HG02678 (cell line): ENCODE measurements at regions not wholly inside any gene's neighbourhood (a gene's known extent, or its start where the extent isn't known, plus 50 kb on each side); places are given as distances from the start of the nearest gene placed in this dataset.
"Not testable (repeated sequence)": the region's sequence is repeated elsewhere in the genome, so short reads cannot be mapped to it uniquely, and the experiment has no call there.

Experiments
- ATAC-seq: cut with Tn5 transposase; IDR thresholded peaks from one replicate; pipeline ENCODE4 v1.9.1; 2021; ENCODE audit warnings: mild to moderate bottlenecking, moderate library complexity; ENCODE audit not compliant: unreplicated experiment

DNA sequence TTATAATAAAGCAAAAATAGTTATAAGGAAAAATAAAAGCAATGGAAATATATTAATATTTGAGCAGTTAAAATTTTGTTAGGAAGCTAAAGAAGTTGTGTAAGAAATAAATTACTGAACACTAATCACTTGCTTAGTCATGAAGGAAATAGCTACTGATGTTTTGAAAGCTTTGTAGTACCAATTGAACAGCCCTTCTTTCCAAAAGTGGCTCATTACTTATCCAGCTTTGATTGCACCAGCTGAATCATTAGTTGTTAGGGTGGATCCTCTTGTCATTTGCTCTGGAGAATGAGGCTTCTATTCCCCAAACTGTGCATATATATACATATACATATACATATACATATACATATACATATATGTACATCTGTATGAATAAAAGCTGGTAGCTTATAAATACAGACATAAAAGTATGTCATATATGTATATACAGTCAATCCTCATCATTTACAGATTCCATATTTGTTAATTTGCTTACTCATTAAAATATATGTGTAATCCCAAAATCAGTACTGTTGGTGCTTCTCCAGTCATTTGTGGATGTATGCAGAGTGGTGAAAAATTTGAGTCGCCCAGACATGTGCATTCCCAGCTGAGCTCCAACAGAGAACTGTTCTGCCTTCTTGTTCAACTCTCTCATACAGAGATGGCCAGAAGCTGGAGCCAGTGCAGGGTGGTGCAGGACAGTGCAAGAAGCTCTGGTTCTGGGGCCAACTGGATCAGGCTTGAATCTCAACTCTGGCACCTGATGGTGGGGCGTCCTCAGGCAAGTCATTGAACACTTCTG, 214.1 kb downstream of the RPAP3 start:
- no peak for ATAC-seq

- no peak for ATAC-seq
These were observed 216.9 kb downstream of the RPAP3 start for GRCh38 chr12:47488888-47489287.

GRCh38 chr12:47481041-47481440, 224.8 kb downstream of the RPAP3 start:
- no peak for ATAC-seq

DNA sequence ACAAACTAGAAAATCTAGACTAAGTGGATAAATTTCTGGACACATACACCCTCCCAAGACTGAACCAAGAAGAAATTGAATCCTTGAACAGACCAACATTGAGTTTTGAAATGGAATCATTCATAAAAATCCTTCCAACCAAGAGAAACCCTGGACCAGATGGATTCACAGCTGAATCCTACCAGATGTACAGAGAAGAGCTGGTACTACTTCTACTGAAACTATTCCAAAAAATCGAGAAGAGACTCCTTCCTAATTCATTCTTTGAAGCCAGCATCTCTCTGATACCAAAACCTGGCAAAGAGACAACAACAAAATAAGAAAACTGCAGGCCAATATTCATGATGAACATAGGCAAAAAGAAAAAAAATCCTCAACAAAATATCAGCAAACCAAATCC, 227.4 kb downstream of the RPAP3 start:
- ATAC-seq, result no peak

DNA sequence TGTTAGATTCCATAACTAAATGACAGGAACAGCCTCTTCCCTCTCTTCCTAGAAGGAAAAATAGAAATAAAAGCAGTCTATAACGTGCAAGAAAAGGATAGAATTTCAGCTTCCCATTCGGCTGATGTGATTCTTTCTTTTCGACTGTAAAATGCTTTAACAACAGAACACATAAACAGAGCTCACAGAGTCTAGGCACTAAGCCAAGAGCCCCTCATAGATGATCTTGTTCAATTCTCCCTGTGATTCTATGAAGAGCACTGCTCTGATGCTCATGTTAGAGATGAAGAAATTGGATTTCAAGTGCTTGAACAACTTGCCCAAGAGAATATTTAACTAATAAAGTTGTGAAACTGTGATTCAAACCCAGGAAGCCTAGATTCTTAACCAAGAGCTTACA, 232.7 kb downstream of the RPAP3 start:
- no peak for ATAC-seq

DNA sequence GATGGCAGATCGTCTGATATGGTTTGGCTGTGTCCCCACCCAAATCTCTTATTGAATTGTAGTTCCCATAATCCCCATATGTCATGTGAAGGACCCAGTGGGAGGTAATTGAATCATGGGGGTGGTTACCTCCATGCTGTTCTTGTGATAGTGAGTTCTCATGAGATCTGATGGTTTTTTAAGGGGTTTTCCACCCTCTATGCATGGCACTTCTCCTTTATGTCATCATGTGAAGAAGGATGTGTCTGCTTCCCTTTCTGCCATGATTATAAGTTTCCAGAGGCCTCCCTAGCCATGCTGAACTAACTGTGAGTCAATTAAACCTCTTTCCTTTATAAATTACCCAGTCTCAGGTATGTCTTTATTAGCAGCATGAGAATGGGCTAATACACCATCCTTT, 235.5 kb downstream of the RPAP3 start:
- not testable (repeated sequence) for ATAC-seq

- not testable (repeated sequence) for ATAC-seq
These were observed 241.9 kb downstream of the RPAP3 start for GRCh38 chr12:47463918-47464317.

DNA sequence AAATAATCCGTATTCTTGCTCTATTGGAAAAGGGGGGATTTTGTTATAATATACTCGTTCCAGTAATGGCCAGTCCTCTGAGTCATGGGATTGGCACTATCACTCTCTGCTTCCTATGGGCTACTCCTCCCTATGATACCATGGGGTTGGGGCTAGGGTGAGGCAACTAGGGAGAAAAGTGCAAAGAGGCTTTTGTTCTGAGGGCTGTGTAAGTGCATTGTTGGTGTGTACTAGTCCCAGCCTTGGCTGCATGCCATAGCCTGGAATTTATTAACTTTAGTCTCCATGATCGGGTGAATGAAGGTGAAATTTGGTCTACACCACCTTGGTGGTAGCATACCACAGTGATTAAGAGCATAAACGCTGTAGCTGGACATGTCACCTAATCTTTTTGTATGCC, 247.6 kb downstream of the RPAP3 start:
- ATAC-seq, result no peak

DNA sequence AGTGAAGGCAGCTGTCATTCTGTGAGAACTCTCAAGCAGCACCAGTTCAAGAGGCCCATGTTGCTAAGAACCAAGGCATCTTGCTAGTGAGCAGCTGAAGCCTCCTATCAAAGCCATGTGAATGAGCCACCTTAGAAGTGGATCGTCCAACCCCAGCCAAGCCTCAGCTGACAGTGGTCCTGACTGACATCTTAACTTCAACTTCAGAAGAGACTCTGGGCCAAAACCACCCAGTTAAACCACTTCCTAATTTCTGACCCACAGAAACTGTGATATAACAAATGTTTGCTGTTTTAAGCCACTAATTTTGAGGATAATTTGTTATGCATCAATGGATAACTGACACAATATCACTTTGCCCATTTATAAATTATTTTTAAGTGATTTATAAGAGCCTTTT, 256.0 kb downstream of the RPAP3 start:
- no peak for ATAC-seq

DNA sequence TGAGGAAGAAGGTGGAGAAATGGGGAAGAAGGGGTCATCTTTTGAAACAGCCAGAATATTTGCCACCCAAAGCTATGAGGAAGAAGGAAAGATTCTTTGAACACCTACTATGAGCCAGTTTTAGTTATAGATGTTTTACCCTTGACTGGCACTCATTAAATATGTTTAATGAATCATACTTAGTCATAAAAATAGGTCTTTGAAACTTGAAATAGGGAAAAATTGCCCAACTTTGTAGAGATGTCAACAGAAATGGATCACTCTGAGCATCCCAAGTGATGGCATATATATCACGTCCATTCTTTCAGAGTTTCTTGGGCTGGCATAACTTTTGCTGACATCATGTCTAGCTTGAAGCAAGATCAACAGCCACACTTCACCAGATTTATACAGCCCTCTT, 263.5 kb downstream of the RPAP3 start:
- no peak for ATAC-seq

DNA sequence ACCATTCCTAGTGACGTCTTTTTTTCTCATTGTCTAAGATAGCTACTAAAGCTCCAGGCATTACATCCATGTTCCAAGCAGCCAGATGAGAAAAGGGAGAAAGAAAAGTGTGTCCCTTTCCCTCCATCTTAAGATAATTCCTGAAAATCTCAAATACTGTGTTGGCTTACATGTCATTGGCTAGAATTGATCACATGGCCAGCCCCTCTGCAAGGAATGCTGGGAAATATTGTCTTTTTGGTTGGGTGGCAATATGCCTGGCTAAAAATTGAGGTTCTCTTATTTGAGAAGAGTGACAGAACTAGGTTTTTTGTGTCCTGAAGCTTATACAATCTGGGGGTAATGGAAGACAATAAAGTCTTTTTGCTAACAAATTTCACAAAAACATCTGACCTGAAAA, 264.3 kb downstream of the RPAP3 start:
- ATAC-seq, result no peak

- ATAC-seq, result no peak
These were observed 267.7 kb downstream of the RPAP3 start for GRCh38 chr12:47438175-47438574.

DNA sequence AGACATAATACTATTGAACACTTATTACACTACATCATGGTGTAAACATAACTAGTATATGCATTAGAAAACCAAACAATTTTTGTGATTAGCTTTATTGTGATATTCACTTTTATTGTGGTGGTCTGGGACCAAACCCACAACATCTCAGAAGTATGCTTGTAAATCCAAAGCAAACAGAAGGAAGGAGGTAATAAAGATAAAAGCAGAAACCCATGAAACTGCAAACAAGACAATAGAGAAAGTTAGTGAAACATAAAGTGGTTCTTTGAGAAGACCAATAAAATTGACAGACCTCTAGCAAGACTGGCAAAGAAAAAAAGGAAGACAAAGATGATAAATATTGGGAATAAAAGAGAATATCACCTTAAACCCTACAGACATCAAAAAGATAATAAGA, 268.3 kb downstream of the RPAP3 start:
- no peak for ATAC-seq

- ATAC-seq, result no peak
These were observed 272.0 kb downstream of the RPAP3 start for GRCh38 chr12:47433876-47434275.

DNA sequence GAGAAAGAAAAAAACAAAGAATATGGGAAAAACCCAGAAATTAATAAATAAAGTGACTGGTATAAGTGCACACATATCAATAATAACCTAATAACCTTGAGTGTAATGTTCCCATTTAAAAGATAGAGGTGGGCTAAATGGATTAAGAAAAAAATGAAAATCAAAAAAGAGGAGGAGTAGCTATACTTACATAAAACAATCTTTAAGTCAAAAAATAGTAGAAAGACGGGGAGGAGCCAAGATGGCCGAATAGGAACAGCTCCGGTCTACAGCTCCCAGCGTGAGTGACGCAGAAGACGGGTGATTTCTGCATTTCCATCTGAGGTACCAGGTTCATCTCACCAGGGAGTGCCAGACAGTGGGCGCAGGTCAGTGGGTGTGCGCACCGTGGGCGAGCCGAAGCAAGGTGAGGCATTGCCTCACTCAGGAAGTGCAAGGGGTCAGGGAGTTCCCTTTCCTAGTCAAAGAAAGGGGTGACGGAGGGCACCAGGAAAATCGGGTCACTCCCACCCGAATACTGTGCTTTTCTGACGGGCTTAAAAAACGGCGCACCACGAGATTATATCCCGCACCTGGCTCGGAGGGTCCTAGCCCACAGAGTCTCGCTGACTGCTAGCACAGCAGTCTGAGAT, 279.0 kb downstream of the RPAP3 start:
- not testable (repeated sequence) for ATAC-seq

GRCh38 chr12:47422611-47423010, 283.2 kb downstream of the RPAP3 start:
- no peak for ATAC-seq

DNA sequence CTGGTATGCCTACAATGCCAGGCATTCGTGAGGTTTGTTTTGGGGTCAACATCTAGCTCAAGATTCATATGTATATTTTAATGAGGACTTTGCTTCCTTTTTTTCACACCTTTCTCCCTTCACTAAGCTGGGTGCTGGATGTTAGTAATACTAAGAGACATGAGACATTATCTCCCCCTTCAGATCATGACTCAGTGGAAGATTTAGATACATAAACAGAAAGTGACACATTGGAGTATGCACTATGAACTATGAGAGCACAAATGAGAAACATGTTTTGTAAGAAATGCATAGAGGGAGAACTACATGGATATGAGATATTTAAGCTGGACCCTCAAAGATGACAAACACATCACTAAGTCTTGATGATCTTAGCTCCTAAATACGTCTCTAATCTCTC, 286.3 kb downstream of the RPAP3 start:
- no peak for ATAC-seq

GRCh38 chr12:47417955-47418354, 287.9 kb downstream of the RPAP3 start:
- no peak for ATAC-seq

DNA sequence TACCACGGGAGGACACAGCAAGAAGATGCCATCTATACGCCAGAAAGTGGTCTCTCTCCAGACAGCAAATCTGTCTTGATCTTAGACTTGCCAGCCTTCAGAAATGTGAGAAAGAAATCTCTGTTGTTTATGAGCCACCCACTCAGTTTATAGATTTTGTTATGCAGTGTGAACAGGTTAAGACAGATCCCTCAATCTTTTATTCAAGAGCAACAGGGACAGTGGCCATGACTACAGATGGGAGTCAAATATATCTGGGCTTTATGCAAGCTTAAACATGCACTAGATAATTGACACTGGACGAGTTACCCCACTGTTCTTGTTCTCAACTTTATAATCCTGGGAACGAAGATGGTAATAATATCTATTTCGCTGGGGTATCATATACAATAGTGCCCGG, 288.7 kb downstream of the RPAP3 start:
- no peak for ATAC-seq

GRCh38 chr12:47415054-47415453, 290.8 kb downstream of the RPAP3 start:
- no peak for ATAC-seq

GRCh38 chr12:47414511-47414910, 291.3 kb downstream of the RPAP3 start:
- no peak for ATAC-seq

DNA sequence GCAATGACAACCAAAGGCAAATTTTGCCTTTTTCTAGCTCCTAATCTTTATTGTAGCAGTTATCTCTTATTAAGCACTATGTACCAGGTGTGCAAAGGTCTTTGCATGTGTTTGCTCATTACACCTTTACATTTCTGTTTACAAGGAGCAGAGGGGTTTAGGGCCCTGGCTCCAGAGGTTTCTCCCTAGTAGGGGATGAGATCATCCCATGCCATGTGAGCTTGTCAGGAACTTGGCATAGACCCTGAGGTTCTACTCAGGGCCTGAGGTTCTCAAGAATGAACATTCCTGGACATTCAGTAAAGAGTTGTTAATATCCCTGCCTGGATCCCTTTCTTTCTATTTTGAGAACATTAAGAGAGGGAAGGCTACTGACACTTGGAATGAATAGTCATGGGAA, 292.0 kb downstream of the RPAP3 start:
- ATAC-seq, result no peak
